GM21360 (cell line): ENCODE measurements at regions not wholly inside any gene's neighbourhood (a gene's known extent, or its start where the extent isn't known, plus 50 kb on each side); places are given as distances from the start of the nearest gene placed in this dataset.
"Not testable (repeated sequence)": the region's sequence is repeated elsewhere in the genome, so short reads cannot be mapped to it uniquely, and the experiment has no call there.

Experiments
- ATAC-seq: cut with Tn5 transposase; IDR thresholded peaks from one replicate; pipeline ENCODE4 v1.9.1; 2021; ENCODE audit warnings: mild to moderate bottlenecking, moderate library complexity; ENCODE audit not compliant: unreplicated experiment

GRCh38 chr1:189084811-189085210 is 1392.9 kb downstream of the BRINP3 start:
- ATAC-seq, result no peak

GRCh38 chr1:189103956-189104355 is 1373.7 kb downstream of the BRINP3 start:
- ATAC-seq, result no peak

- no peak for ATAC-seq
Measured at GRCh38 chr1:189117072-189117770, 1360.4 kb downstream of the BRINP3 start.

- no peak for ATAC-seq
Measured at GRCh38 chr1:189121941-189122340, 1355.7 kb downstream of the BRINP3 start.

- ATAC-seq, result no peak
Measured at GRCh38 chr1:189125694-189126093, 1352.0 kb downstream of the BRINP3 start.

- no peak for ATAC-seq
Measured at GRCh38 chr1:189131576-189131975, 1346.1 kb downstream of the BRINP3 start.

GRCh38 chr1:189139748-189140147 is 1337.9 kb downstream of the BRINP3 start:
- not testable (repeated sequence) for ATAC-seq

- ATAC-seq, result no peak
Measured at GRCh38 chr1:189141056-189141455, 1336.6 kb downstream of the BRINP3 start.

GRCh38 chr1:189149547-189150375 is 1327.9 kb downstream of the BRINP3 start:
- no peak for ATAC-seq

GRCh38 chr1:189150624-189151023 is 1327.0 kb downstream of the BRINP3 start:
- no peak for ATAC-seq

GRCh38 chr1:189151361-189151760 is 1326.3 kb downstream of the BRINP3 start:
- no peak for ATAC-seq

GRCh38 chr1:189152685-189153084 is 1325.0 kb downstream of the BRINP3 start:
- no peak for ATAC-seq

GRCh38 chr1:189158155-189158554 is 1319.5 kb downstream of the BRINP3 start:
- ATAC-seq, result no peak

- no peak for ATAC-seq
Measured at GRCh38 chr1:189175889-189176288, 1301.8 kb downstream of the BRINP3 start.

GRCh38 chr1:189180057-189180456 is 1297.6 kb downstream of the BRINP3 start:
- no peak for ATAC-seq

GRCh38 chr1:189185097-189185496 is 1292.6 kb downstream of the BRINP3 start:
- no peak for ATAC-seq

GRCh38 chr1:189192741-189193520 is 1284.7 kb downstream of the BRINP3 start:
- ATAC-seq, result no peak

GRCh38 chr1:189205863-189206262 is 1271.8 kb downstream of the BRINP3 start:
- ATAC-seq, result no peak

- no peak for ATAC-seq
Measured at GRCh38 chr1:189206617-189207016, 1271.0 kb downstream of the BRINP3 start.

- no peak for ATAC-seq
Measured at GRCh38 chr1:189211742-189212141, 1265.9 kb downstream of the BRINP3 start.

GRCh38 chr1:189212606-189213005 is 1265.1 kb downstream of the BRINP3 start:
- ATAC-seq, result no peak
